IPS DF 6.9 (cell line): ENCODE measurements at regions not wholly inside any gene's neighbourhood (a gene's known extent, or its start where the extent isn't known, plus 50 kb on each side); places are given as distances from the start of the nearest gene placed in this dataset.

ENCODE experiments used
- DNase-seq: peaks from one replicate; pipeline ENCODE4 v3.0.0-alpha.2; 2013; ENCODE audit warnings: low read depth, low spot score
- H3K27ac ChIP-seq: one replicate; pipeline ENCODE4 v1.5.1; 2013; ENCODE audit warnings: low read length, control low read depth
- H3K27me3 ChIP-seq: 2 replicates; pipeline ENCODE4 v1.6.1; 2013; ENCODE audit warnings: mild to moderate bottlenecking, low read length; ENCODE audit not compliant: control insufficient read depth, insufficient read depth
- H3K36me3 ChIP-seq: 2 replicates; pipeline ENCODE4 v1.6.1; 2013; ENCODE audit warnings: low read length; ENCODE audit not compliant: control insufficient read depth, insufficient read depth
- H3K4me1 ChIP-seq: 2 replicates; pipeline ENCODE4 v1.6.1; 2013; ENCODE audit warnings: low read length; ENCODE audit not compliant: control insufficient read depth, insufficient read depth
- H3K4me3 ChIP-seq: 2 replicates; pipeline ENCODE4 v1.5.1; 2013; ENCODE audit warnings: mild to moderate bottlenecking, low read length
- H3K9me3 ChIP-seq: 2 replicates; pipeline ENCODE4 v1.6.1; 2013; ENCODE audit warnings: low read length, inconsistent platforms; ENCODE audit not compliant: control insufficient read depth, insufficient read depth
- WGBS: extraction: QIAGEN DNeasy Blood & Tissue Kit; methylation state at CpG from one replicate; pipeline ENCODE4 v1.1.7; 2013; ENCODE audit warnings: mixed read lengths, missing lambda C conversion rate; ENCODE audit not compliant: insufficient read length, insufficient coverage; 5-methylcytosine and 5-hydroxymethylcytosine counted together

DNA sequence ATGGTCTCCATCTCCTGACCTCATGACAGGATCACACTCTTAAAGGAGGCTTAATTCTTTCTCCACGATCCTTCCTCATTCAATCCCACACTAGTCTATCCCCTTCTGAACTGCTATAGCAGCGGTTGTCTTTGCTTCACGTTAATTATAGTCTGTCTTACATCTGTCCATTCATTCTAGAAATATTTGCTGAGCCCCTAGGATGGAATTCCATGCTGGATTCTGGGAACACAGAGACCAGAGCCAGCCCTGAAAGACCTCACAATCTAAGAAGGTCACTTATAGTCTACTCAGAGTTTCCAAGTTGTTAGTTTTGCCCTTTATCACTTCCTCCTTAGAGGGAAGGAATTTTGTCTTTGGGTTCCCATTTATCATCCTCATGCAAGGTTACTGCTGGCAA, 193.5 kb downstream of the GAS1 start:
- Histone ChIP-seq H3K27me3 (no peaks in the 10 kb centered on the region), H3K9me3 (no peaks in the 10 kb centered on the region), H3K4me1 (no peaks in the 10 kb centered on the region), H3K36me3 (no peaks in the 10 kb centered on the region), H3K27ac (no peak overlapping the region), H3K4me3 (no peak overlapping the region)
- WGBS: no CpG with 5 or more reads among the region's 3 CpGs
- no peak for DNase-seq

DNA sequence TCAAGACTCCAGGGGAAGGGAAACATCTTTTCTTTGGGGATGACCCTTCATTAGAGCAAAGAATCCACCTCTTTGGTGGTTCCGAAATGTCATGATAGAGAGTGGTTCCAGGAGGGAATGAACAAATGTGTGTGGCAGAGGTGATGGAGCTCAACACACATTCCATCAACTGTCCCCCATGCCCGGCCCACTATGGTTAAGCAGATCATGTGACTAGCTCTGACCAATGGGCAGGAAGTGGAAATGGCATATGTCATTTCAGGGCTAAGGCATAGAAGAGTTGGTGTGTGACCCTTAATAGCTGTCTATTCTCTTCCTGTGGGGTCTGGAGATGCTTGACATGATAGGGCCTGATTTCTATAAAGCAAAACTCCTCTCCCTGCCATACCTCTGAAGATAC, 194.6 kb downstream of the GAS1 start:
- Histone ChIP-seq H3K27me3 (no peaks in the 10 kb centered on the region), H3K27ac (no peak overlapping the region), H3K36me3 (no peaks in the 10 kb centered on the region), H3K4me3 (no peak overlapping the region), H3K4me1 (no peaks in the 10 kb centered on the region), H3K9me3 (no peaks in the 10 kb centered on the region)
- DNase-seq: no peak
- WGBS: no CpG with 5 or more reads among the region's 2 CpGs

DNA sequence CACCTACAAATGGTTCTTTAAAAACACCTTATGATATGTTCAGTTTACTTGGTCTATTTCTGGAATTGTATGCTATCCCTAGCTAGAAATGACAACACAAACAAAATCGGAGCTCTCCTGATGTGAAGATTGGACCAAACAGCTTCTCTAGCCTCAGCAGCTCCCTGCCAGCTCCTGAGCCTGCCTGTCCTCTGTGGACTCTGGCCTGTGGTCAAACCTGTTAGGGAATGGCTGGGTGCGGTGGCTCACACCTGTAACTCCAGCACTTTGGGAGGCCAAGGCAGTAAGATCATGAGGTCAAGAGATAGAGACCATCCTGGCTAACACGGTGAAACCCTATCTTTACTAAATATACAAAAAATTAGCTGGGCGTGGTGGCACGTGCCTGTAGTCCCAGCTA, 195.3 kb downstream of the GAS1 start:
- Histone ChIP-seq H3K4me1 (no peaks in the 10 kb centered on the region), H3K4me3 (no peak overlapping the region), H3K27ac (no peak overlapping the region), H3K9me3 (no peaks in the 10 kb centered on the region), H3K27me3 (no peaks in the 10 kb centered on the region), H3K36me3 (no peaks in the 10 kb centered on the region)
- DNase-seq: no peak
- WGBS: no CpG with 5 or more reads among the region's 5 CpGs

DNA sequence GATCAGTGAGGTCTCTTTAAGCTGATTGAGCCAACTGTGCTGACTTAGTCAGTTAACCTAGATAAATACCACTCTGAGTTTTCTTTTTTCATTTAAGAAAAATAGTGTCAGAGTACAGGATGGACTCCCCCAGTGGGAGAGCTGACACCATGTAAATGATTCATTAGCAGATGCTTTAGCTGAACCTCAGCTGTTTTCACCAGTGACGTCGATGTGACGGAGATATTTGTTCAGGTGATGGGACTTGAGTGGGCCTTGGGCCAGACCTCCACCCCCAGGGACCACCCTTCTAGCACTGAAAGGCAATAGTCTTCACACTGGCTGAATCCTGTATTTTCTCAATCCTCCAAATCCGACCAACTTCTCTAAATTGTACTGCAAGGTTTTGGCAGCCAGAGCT, 196.1 kb downstream of the GAS1 start:
- WGBS: no CpG with 5 or more reads among the region's 4 CpGs
- Histone ChIP-seq H3K4me3 (no peak overlapping the region), H3K4me1 (no peaks in the 10 kb centered on the region), H3K27ac (no peak overlapping the region), H3K36me3 (no peaks in the 10 kb centered on the region), H3K27me3 (no peaks in the 10 kb centered on the region), H3K9me3 (no peaks in the 10 kb centered on the region)
- no peak for DNase-seq

DNA sequence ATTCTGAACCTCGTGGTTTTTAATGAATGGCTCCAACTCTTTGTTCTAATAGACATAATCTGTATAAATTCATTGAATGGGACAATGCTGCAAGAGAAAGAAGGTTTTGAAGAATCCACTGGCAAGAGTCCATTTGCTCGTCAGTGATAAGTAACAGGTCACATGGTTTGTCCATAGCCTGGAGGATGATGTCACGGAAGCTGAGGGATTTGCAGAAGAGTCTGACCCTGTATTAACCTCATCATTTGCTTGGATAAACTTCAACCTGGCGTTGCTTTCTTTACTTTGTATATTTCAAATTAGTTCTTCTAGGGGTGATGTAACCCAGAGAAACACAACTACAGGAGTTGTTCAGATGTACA, 197.4 kb downstream of the GAS1 start:
- H3K36me3 ChIP-seq: no peaks in the 10 kb centered on the region
- no peak overlapping the region for H3K4me3 ChIP-seq
- H3K27me3 ChIP-seq: no peaks in the 10 kb centered on the region
- H3K27ac ChIP-seq: no peak overlapping the region
- no peak for DNase-seq
- no peaks in the 10 kb centered on the region for H3K4me1 ChIP-seq
- no CpG with 5 or more reads among the region's 4 CpGs for WGBS
- H3K9me3 ChIP-seq: no peaks in the 10 kb centered on the region

DNA sequence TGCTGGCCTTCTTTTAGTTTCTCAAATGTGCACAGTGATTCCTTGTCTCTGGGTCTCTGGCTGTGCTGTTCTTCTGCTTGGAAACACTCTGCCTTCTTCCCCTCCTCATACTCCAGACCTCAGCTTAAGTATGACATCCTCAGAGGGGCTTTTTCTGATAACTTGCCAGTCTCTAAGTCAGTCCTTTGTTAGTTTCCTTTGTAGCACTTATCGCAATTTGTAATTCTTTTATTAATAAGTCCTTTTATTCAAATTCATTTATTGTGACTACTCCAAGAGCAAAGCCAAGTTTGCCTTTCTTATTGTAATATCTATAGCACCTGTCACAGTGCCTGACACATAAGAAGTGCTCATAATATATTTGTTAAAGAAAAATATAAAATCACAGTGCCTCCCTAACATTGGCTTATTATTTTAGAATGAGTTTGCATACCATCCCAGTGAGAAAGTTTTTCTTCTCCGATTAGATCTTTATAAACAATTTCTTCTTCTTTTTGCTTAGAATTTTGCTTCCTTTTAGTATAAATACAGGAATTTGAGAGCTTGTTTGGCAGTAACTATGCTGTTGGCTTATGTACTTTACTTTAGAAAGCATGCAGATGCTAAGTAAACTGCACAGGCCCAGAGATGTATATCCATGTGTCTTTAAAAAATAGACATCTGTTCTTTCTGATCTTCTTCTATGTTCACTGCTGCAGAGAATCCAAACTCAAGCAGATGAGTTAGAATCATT, 198.0 kb downstream of the GAS1 start:
- no peaks in the 10 kb centered on the region for H3K27me3 ChIP-seq
- no peak overlapping the region for H3K27ac ChIP-seq
- no peak for DNase-seq
- no peaks in the 10 kb centered on the region for H3K4me1 ChIP-seq
- no CpG with 5 or more reads among the region's 2 CpGs for WGBS
- no peak overlapping the region for H3K4me3 ChIP-seq
- no peaks in the 10 kb centered on the region for H3K36me3 ChIP-seq
- H3K9me3 ChIP-seq: no peaks in the 10 kb centered on the region; the same call in 1 of the 2 replicates

DNA sequence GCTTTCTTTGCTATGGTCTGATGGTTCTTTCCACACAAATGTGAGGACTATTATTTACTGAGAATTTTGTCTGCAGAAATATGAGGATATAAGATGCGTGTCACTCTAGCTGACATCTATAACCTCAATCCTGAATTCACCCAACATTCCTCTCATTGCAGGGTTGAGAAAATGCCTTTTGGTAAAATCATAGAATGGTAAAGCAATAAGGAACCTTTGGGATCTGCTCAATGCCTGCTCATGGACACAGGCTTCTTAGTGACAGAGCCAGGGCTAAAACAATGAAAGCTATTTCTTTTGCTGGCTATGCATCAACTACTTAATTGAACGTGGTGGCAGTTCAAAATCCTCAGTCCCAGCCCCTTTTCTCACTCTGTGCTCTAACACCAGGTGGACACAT, 199.6 kb downstream of the GAS1 start:
- Histone ChIP-seq H3K4me1 (no peaks in the 10 kb centered on the region), H3K27ac (no peak overlapping the region), H3K4me3 (no peak overlapping the region), H3K9me3 (no peaks in the 10 kb centered on the region; the same call in 1 of the 2 replicates), H3K27me3 (no peaks in the 10 kb centered on the region), H3K36me3 (no peaks in the 10 kb centered on the region)
- DNase-seq: no peak
- WGBS: no CpG with 5 or more reads among the region's 2 CpGs

DNA sequence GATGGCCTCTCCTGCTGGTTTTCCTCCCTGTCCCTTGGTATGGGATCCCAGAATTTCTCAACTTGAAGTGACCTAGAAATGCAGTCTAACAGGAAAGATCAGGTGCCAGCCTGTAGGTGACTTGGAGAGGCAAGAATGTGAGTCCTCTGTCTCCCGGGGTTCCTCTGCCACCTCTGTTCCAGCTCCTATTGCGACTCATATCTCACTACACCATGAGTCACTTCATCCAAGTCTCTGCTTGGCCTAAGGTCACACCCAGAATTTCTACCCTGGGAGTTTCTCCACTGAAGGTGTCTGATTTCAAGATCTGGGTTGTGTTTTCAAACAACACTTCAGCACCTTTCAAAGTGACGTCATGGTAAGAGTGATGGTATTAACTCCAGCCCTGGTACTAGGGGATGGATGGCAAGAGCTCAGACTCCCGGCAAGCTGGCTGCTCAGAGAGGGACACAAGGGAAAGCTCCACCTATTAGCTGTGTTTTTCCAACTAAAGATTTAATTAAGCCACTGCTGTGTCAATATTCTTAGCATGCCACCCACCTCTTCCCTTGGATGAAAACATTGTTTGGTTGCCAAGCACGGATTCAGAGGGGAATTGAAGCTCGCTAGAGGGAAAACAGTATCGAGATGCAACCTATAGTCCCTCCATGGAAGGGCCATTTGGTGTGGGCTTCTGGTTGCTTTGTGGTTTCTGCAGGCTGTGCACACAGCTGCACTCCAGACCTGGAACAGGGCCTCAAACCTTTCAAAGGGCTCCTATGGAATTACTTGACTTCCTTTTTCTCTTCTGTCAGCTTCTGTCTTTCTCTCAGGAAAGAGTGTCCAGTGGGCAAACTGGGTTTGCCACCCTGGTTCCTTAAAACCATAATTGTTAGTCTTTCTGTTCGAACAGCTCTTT, 205.7 kb downstream of the GAS1 start:
- no CpG with 5 or more reads among the region's 8 CpGs for WGBS
- Histone ChIP-seq H3K27me3 (no peaks in the 10 kb centered on the region), H3K4me3 (no peak overlapping the region), H3K27ac (no peak overlapping the region), H3K9me3 (no peaks in the 10 kb centered on the region; the same call in 1 of the 2 replicates), H3K36me3 (no peaks in the 10 kb centered on the region), H3K4me1 (no peaks in the 10 kb centered on the region)
- no peak for DNase-seq

DNA sequence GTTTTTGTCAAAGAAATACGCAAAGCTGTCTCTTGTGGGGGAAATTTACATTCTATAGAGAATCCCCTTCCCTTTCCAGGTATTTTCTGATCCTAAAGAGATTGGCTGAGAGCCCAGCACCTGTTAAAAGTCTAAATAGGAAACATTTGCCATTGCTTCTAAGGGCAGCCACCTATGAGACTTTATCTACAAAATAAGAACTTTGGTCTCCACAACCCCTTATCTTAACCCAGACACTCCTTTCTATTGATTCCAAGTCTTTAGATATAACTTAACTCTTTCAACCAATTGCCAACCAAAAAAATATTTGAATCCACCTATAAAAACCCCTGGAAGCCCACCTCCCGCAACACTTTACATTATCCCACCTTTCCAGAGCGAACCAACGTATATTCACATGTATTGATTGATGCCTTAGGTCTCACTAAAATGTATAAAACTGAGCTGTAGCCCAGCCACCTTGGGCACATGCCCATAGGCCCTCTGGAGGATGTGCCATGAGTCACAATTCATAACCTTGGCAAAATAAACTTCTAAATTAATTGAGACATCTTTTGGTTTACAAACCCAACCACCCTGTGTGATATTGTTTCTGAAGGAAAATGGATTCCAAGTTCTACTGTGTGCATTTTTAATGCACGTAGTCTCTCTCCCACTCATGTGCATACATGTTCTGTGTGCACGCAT, 211.4 kb downstream of the GAS1 start:
- Histone ChIP-seq H3K9me3 (no peaks in the 10 kb centered on the region), H3K27me3 (no peaks in the 10 kb centered on the region), H3K4me1 (no peaks in the 10 kb centered on the region), H3K4me3 (no peak overlapping the region), H3K27ac (no peak overlapping the region), H3K36me3 (no peaks in the 10 kb centered on the region)
- 100% methylated on average over 3 of the region's 6 CpGs for WGBS
- no peak for DNase-seq

DNA sequence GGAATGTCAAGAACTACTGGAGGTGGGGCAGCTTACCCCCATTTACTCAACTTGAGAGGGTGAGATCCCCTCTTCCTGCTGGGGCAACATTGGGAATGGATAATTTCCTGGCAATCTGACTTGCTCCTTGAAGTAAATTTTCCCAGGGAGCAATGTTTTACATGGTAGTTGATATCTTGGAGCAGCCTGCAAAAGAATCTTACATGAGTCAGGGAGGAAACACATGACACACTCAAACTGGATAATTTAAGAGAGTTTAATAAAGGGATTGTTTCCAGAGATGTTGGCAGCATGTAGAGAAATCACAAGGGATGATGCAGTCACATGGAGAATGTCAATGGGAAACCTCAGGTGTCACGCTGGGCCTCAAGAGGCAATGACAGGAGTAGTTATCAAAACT, 212.5 kb downstream of the GAS1 start:
- H3K4me1 ChIP-seq: no peaks in the 10 kb centered on the region
- no peak overlapping the region for H3K4me3 ChIP-seq
- H3K36me3 ChIP-seq: no peaks in the 10 kb centered on the region
- no CpG with 5 or more reads among the region's 1 CpG for WGBS
- no peak overlapping the region for H3K27ac ChIP-seq
- H3K9me3 ChIP-seq: no peaks in the 10 kb centered on the region
- no peaks in the 10 kb centered on the region for H3K27me3 ChIP-seq
- no peak for DNase-seq
